ENCODE measurements at regions not wholly inside any gene's neighbourhood (a gene's known extent, or its start where the extent isn't known, plus 50 kb on each side); places are given as distances from the start of the nearest gene placed in this dataset.

- DNase-seq (ENCODE audit: low spot score): no peak
Measured at GRCh38 chr3:64311424-64312061, 86.3 kb upstream of the PRICKLE2 start.

- DNase-seq (ENCODE audit: low spot score): no peak
Measured at GRCh38 chr3:64308931-64309330, 83.7 kb upstream of the PRICKLE2 start.

GRCh38 chr3:64306745-64307144 lies 81.5 kb upstream of the PRICKLE2 start:
- peak; percentile 11 for DNase-seq (ENCODE audit: low spot score)

GRCh38 chr3:64305731-64306130 lies 80.5 kb upstream of the PRICKLE2 start:
- no peak for DNase-seq (ENCODE audit: low spot score)

- DNase-seq (ENCODE audit: low spot score): no peak
Measured at GRCh38 chr3:64304828-64305410, 79.7 kb upstream of the PRICKLE2 start.

- no peak for DNase-seq (ENCODE audit: low spot score)
Measured at GRCh38 chr3:64303881-64304280, 78.6 kb upstream of the PRICKLE2 start.

- DNase-seq (ENCODE audit: low spot score): no peak
Measured at GRCh38 chr3:64303401-64303800, 78.1 kb upstream of the PRICKLE2 start.

- no peak for DNase-seq (ENCODE audit: low spot score)
Measured at GRCh38 chr3:64301476-64301875, 76.2 kb upstream of the PRICKLE2 start.

- peak; percentile 65 for DNase-seq (ENCODE audit: low spot score)
Measured at GRCh38 chr3:64300790-64301423, 75.6 kb upstream of the PRICKLE2 start.

GRCh38 chr3:64299206-64299605 lies 73.9 kb upstream of the PRICKLE2 start:
- DNase-seq (ENCODE audit: low spot score): no peak

GRCh38 chr3:64297563-64297962 lies 72.3 kb upstream of the PRICKLE2 start:
- no peak for DNase-seq (ENCODE audit: low spot score)

- peak; percentile 77 for DNase-seq (ENCODE audit: low spot score)
Measured at GRCh38 chr3:64295594-64295993, 70.3 kb upstream of the PRICKLE2 start.

GRCh38 chr3:64294771-64295170 lies 69.5 kb upstream of the PRICKLE2 start:
- DNase-seq (ENCODE audit: low spot score): no peak

GRCh38 chr3:64293121-64293520 lies 67.9 kb upstream of the PRICKLE2 start:
- no peak for DNase-seq (ENCODE audit: low spot score)

GRCh38 chr3:64291956-64292355 lies 66.7 kb upstream of the PRICKLE2 start:
- peak; percentile 69 for DNase-seq (ENCODE audit: low spot score)

GRCh38 chr3:64291345-64291744 lies 66.1 kb upstream of the PRICKLE2 start:
- peak; percentile 65 for DNase-seq (ENCODE audit: low spot score)

- DNase-seq (ENCODE audit: low spot score): peak; percentile 3
Measured at GRCh38 chr3:64290864-64291263, 65.6 kb upstream of the PRICKLE2 start.

GRCh38 chr3:64290161-64290560 lies 64.9 kb upstream of the PRICKLE2 start:
- no peak for DNase-seq (ENCODE audit: low spot score)

- no peak for DNase-seq (ENCODE audit: low spot score)
Measured at GRCh38 chr3:64289622-64290021, 64.4 kb upstream of the PRICKLE2 start.

- no peak for DNase-seq (ENCODE audit: low spot score)
Measured at GRCh38 chr3:64278625-64279024, 53.4 kb upstream of the PRICKLE2 start.

- no peak for DNase-seq (ENCODE audit: low spot score)
Measured at GRCh38 chr3:64276131-64276530, 50.9 kb upstream of the PRICKLE2 start.

All from GM03348 (cell line).